ENCODE measurements at regions not wholly inside any gene's neighbourhood (a gene's known extent, or its start where the extent isn't known, plus 50 kb on each side); places are given as distances from the start of the nearest gene placed in this dataset.

GRCh38 chr9:103625161-103625804, 468.8 kb upstream of the SMC2 start:
- DNase-seq (ENCODE audit: low read depth) = no peak

- no peak for DNase-seq (ENCODE audit: low read depth)
Measured at GRCh38 chr9:103627731-103628130, 466.4 kb upstream of the SMC2 start.

- no peak for DNase-seq (ENCODE audit: low read depth)
Measured at GRCh38 chr9:103649086-103649485, 445.0 kb upstream of the SMC2 start.

GRCh38 chr9:103658156-103658555, 436.0 kb upstream of the SMC2 start:
- no peak for DNase-seq (ENCODE audit: low read depth)

- no peak for DNase-seq (ENCODE audit: low read depth)
Measured at GRCh38 chr9:103660830-103661229, 433.3 kb upstream of the SMC2 start.

- DNase-seq (ENCODE audit: low read depth) = no peak
Measured at GRCh38 chr9:103661663-103662062, 432.4 kb upstream of the SMC2 start.

GRCh38 chr9:103669296-103669695, 424.8 kb upstream of the SMC2 start:
- DNase-seq (ENCODE audit: low read depth) = no peak

GRCh38 chr9:103674271-103674670, 419.8 kb upstream of the SMC2 start:
- no peak for DNase-seq (ENCODE audit: low read depth)

- DNase-seq (ENCODE audit: low read depth) = no peak
Measured at GRCh38 chr9:103680581-103680980, 413.5 kb upstream of the SMC2 start.

- no peak for DNase-seq (ENCODE audit: low read depth)
Measured at GRCh38 chr9:103681435-103681834, 412.7 kb upstream of the SMC2 start.

- no peak for DNase-seq (ENCODE audit: low read depth)
Measured at GRCh38 chr9:103700195-103700962, 393.7 kb upstream of the SMC2 start.

GRCh38 chr9:103702572-103702971, 391.5 kb upstream of the SMC2 start:
- no peak for DNase-seq (ENCODE audit: low read depth)

- DNase-seq (ENCODE audit: low read depth) = no peak
Measured at GRCh38 chr9:103707181-103707580, 386.9 kb upstream of the SMC2 start.

- DNase-seq (ENCODE audit: low read depth) = no peak
Measured at GRCh38 chr9:103709366-103709765, 384.7 kb upstream of the SMC2 start.

GRCh38 chr9:103713631-103714030, 380.5 kb upstream of the SMC2 start:
- DNase-seq (ENCODE audit: low read depth) = peak; percentile 46

GRCh38 chr9:103714992-103715391, 379.1 kb upstream of the SMC2 start:
- DNase-seq (ENCODE audit: low read depth) = no peak

GRCh38 chr9:103721056-103721455, 373.1 kb upstream of the SMC2 start:
- no peak for DNase-seq (ENCODE audit: low read depth)

GRCh38 chr9:103730866-103731265, 363.2 kb upstream of the SMC2 start:
- DNase-seq (ENCODE audit: low read depth) = no peak

GRCh38 chr9:103731541-103731940, 362.6 kb upstream of the SMC2 start:
- peak; percentile 4 for DNase-seq (ENCODE audit: low read depth)

- no peak for DNase-seq (ENCODE audit: low read depth)
Measured at GRCh38 chr9:103734471-103734870, 359.6 kb upstream of the SMC2 start.

GRCh38 chr9:103755441-103755840, 338.7 kb upstream of the SMC2 start:
- no peak for DNase-seq (ENCODE audit: low read depth)

- peak; percentile 1 for DNase-seq (ENCODE audit: low read depth)
Measured at GRCh38 chr9:103755986-103756385, 338.1 kb upstream of the SMC2 start.

- DNase-seq (ENCODE audit: low read depth) = no peak
Measured at GRCh38 chr9:103757062-103757461, 337.0 kb upstream of the SMC2 start.

- no peak for DNase-seq (ENCODE audit: low read depth)
Measured at GRCh38 chr9:103761466-103761865, 332.6 kb upstream of the SMC2 start.
